ENCODE measurements at regions not wholly inside any gene's neighbourhood (a gene's known extent, or its start where the extent isn't known, plus 50 kb on each side); places are given as distances from the start of the nearest gene placed in this dataset.
"Not testable (repeated sequence)": the region's sequence is repeated elsewhere in the genome, so short reads cannot be mapped to it uniquely, and the experiment has no call there.

DNA sequence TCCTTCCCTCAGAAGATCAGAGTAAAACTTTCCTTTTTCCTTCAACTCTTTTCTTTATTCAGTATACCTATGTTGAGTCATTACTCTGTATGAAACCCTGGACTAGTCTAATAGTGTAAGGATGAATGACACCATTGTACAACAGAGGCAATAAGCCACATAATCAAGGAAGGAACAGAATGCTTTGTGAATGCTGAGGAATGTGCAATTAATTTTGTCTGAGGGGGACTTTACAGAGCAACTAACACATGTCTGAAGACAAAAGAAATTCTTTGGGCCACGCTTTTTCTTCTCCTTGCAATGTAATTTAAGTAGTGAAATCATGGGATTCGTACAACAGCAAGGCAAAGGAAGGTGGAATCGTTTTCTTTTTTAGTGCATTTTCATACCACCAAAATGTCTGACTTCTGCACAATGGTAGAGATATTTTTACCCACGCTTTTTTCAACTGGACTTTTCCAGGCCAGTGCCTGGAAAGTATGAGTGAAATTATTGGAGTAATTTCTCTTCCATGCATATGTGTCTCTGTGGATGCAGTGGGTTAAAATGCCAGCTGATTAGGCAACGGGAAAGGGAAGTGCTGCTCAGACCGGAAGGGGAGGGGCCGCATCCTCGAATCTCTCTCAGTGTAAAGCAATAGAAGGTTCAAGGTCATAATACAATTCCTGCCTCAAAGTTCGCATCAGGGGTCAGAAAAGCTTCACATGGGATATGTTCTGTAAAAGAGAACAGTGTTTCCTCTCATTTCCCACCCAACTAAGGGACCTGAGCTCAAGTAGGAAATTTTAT lies 89.9 kb upstream of the MTHFD1L start:
- DNase-seq = no peak

DNA sequence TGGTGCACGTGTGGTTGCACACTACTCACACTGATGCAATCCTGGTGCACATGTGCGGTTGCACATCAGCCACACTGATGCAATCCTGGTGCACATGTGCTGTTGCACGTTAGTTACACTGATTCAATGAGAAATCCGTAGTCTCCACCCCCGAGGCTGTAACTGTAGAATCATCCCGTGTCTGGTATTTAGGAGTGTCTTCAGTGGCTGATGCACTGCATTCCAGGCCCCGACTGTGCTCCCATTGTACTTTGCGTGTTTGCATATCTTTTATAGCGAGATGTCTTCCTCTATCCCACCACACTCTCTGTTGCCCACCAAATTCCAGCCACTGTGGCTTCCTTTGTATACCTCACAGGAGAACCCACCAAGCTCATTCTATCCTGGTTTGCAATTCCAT lies 87.8 kb upstream of the MTHFD1L start:
- DNase-seq = no peak

DNA sequence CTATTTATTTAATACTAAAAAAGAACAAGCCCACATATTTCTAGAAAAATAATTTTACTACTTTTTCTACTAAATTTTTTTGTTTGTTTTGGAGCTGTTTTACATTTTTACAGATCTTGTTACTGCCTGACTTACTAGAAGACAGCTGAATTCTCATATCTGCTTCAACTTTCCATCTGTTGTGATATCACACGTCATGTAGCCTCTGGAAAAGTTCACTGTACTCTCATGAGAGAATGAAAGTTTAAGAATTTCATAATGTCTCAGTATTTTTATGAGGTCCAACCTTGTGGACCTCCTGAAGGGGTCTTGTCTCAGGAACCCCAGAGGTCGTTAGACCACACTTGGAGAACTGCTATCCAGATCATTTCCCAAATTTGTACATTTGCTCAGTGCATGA lies 81.7 kb upstream of the MTHFD1L start:
- no peak for DNase-seq

DNA sequence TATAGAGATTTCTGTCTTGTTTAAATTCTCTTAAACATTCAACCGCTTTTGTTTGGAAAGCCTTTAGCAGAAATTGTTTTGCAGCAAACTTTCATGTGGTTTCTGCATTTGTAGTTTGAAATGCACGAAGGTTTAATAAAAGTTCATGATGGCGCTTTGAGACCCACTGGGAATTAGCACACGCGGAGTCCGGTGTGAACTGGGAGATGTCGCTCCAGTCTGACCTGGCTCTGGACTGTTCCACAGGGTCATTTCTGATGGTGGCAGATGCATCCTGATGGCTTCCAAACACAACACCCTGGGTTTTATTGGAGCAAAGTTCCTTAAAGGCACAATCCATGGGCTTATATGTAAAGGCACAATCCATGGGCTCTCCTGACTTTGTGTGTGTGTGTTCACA lies 78.1 kb upstream of the MTHFD1L start:
- DNase-seq = no peak

DNA sequence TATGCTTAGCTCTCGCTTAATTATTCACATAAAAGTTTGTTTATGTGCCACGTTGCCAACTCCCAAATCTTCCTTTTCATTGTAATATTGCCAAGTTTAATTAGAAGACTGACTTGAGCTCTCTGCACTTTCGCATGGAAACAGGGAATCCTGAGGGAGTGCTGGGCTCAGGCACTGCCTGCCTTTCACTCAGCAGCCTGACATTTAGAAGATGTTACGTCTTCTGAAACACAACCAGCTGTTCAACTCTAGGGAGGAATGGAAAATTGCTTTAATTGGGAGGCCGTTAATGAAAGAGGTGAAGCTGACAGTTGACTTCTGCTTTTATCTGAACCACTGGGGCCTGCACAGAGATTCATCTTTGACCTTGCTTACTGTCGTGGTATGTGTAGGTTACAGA lies 77.4 kb upstream of the MTHFD1L start:
- DNase-seq = no peak

DNA sequence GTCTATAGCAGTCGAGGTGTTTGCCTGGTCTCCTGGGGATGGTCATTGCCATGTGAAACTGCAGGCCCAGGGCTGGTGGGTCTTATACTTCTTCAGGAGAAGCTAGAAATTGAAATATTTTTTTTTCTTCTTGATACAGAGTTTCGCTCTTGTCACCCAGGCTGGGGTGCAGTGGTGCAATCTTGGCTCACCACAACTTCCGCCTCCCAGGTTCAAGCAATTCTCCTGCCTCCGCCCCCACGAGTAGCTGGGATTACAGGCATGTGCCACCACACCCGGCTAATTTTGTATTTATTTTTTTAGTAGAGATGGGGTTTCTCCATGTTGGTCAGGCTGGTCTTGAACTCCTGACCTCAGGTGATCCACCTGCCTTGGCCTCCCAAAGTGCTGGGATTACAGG lies 75.6 kb upstream of the MTHFD1L start:
- DNase-seq = not testable (repeated sequence)

DNA sequence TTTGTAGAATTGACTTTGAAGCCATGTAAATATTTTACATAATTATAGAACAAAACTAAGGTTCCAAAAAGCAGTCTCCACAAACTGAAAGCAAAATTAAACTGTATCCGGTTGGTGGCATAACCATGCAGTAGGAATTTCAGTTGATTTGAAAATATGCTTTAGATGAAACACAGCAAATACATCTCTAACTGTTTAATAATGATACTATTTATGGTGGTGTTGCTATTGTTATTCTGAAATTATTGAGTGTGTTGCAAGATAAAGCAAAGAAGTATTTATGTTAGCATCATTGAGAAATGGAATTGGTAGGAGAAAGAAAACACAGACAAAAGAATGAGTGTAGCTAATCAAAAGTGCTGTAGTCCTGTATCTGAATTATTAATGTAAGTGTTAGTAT lies 73.8 kb upstream of the MTHFD1L start:
- DNase-seq = no peak

DNA sequence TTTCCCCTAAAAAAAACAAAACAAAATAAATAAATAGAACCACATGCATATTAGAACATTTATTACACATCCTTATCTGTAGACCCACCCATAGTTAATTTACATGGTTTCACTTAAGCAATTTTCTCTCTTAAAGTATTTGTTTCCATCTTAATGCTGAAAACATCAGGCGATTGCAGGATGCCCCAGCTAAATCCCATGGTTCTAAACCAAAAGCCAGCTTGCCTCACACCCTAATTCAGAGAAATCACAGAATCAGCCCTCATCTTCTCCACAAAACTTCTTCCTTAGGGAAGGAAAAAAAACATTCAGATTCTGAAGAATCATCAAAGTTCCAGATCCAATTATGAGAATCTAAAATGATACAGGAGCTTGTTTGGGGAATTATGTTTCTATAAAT lies 67.6 kb upstream of the MTHFD1L start:
- DNase-seq = no peak

DNA sequence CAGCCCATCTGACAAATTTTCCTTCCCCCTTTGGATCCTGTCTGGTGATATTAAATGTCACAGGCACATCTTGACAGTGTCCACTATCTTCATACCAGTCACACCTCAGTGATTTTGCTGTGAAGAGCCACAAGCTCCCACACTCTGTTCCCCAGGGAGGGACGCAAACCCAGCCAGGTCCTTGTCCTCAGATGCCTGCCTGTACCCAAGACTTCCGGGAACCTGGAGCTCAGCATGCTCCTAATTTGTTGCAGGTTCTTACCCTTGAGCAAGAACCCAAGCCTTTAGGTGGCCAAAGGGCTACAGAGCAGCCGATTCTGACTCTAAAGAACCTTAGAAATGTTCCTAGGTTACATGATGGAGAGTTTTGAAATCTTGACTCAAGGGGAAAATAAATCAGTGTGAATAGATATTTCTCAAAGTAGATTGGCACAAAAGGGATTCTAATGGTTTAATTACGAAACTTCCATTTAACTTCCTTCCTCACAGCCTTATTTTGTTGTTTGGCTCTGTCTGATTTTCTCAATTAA lies 66.2 kb upstream of the MTHFD1L start:
- no peak for DNase-seq

DNA sequence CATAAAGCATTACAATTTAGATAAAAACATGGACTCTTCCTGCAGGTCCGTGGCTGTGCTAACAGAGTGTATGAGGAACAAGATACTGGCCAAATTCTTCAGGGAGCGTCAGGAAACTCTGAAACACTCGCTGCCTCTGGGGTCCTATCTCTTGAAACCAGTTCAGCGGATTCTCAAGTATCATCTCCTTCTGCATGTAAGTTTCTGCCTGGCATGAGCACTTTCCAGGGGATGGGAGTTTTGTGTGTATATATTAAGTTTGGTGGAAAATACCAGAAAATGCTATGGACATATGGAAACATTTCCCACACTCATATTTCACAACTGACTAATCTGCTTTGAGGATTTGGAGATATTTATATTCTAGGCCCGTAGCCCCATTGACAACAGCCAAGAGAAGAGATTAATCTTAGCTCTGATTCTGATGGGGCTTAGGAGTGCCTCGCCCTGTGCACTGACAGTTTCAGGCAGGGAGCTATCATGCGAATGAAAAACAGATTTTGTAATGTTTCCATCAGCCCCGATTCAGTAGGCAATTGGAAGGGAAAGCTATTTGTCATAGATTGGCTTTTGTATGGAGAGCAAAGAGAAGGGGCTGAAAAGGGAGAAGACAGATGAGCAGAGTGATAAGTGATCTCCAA lies 64.7 kb upstream of the MTHFD1L start:
- DNase-seq = no peak

DNA sequence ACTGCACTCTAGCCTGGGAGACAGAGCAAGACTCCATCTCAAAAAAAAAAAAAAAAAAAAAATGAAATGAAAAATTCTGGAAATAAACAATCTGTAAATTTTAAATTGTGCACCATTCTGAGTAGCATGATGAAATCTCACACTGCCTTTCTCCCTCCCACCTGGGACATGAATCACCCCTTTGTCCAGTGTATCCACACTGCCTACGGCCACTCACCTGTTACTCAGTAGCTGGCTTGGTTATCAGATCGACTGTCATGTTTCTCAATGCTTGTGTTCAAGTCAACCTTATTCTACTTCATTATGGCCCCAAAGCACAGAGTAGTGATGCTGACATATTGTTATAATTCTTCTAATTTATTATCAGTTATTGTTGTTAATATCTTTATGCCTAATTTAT lies 58.7 kb upstream of the MTHFD1L start:
- DNase-seq = no peak

DNA sequence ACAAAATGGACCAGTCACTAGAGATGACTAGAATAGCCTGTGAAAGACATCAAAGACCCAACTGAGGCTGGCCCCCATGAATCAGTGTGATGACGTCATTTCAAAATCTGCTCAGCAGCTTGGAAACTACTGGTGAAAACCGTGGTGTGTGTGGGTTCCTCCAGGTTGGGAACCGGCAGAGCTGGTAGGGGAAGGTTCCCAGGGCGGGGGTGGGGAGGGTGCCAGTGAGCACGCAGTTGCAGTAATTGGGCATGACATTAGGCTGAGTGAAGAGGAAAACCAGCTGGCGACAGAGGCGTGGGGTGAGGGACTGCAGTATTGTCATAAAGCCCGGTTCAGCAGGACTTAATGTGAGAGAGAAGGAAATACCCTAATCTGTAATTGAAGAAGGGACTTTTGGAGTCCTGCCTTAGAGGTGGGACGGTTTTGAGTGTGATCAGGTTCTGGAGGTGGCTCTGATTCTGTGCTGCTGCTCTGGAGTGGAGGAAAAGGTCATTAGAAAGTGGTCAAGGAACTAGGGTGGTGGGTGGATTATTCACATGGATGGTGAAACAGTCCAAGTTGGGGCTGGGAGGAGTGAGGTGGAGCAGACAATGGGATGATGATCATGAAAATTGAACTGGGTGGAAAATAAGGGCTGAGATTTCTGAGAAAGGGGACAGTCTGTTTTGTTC lies 52.0 kb upstream of the MTHFD1L start:
- DNase-seq = peak; percentile 26

DNA sequence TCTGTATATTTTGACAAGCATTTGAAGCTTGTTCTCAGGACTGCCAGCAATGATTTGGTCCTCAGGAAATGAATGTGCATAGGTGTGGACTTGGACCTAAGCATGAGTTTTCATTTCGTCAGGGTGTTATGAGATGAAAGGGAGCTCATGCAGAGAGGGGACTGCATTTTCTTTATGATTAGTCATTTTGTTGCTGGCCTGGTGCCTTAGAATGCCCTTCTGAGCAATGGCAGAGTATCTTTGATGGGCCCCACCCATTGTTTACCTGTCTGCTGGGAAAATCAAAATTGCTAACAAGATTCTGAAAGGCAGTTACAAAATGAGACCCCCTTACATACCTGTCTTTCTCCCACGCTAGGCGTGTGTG lies 51.5 kb upstream of the MTHFD1L start:
- DNase-seq = peak; percentile 9
